PC-9 (cell line): ENCODE measurements at regions not wholly inside any gene's neighbourhood (a gene's known extent, or its start where the extent isn't known, plus 50 kb on each side); places are given as distances from the start of the nearest gene placed in this dataset.
A peak's percentile ranks its signal among the peaks of the same experiment; 100 is the strongest.

Experiments
- BruUV-seq: library from RNA; stranded (reverse); fragments of 400-500 nt; replicated peaks from 2 replicates; lab custom pipeline; 2021; lab: Mats Ljungman, UMichigan
- CTCF ChIA-PET: fragments of 300-600 bp; sonication (Branson Sonifier 250); formaldehyde crosslinking; loops from one replicate; lab custom pipeline; 2022; ENCODE audit warnings: antibody characterized with exemption; lab: Charles Lee
- POLR2A ChIA-PET: fragments of 300-600 bp; sonication (Branson Sonifier 250); formaldehyde crosslinking; loops from one replicate; lab custom pipeline; 2022; ENCODE audit warnings: antibody characterized with exemption; ENCODE audit not compliant: unreplicated experiment; lab: Charles Lee
- DNase-seq, 2 experiments: peaks; one replicate each; pipeline versions ENCODE4 v3.0.0 to v3.0.0-alpha.2; 2015 to 2022; ENCODE audit warnings: mixed read lengths in 1 of 2
- H2AFZ ChIP-seq: fragments of 200-600 bp; sonication (generic); 2 replicates; pipeline ENCODE4 v1.8.1; 2017; ENCODE audit warnings: antibody characterized with exemption
- H3F3A ChIP-seq: fragments of 200-600 bp; sonication (generic); 2 replicates; pipeline ENCODE4 v1.8.1; 2017; ENCODE audit warnings: antibody characterized with exemption, mild to moderate bottlenecking, low read depth; ENCODE audit not compliant: insufficient read depth
- H3K27ac ChIP-seq: fragments of 200-600 bp; sonication (generic); 2 replicates; pipeline ENCODE4 v1.6.1; 2016; ENCODE audit warnings: mixed run types
- H3K27me3 ChIP-seq: fragments of 200-600 bp; sonication (generic); 2 replicates; pipeline ENCODE4 v1.6.1; 2016; ENCODE audit warnings: low read depth, mixed run types; ENCODE audit not compliant: insufficient read depth
- H3K36me3 ChIP-seq: fragments of 200-600 bp; sonication (generic); 2 replicates; pipeline ENCODE4 v1.6.1; 2016; ENCODE audit warnings: low read depth, mixed run types
- H3K4me1 ChIP-seq: fragments of 200-600 bp; sonication (generic); replicated peaks from 2 replicates; pipeline ENCODE4 v1.6.1; 2016; ENCODE audit warnings: mixed run types; ENCODE audit not compliant: insufficient read depth
- H3K4me2 ChIP-seq: fragments of 200-600 bp; sonication (generic); 2 replicates; pipeline ENCODE4 v1.6.1; 2017; ENCODE audit warnings: mixed run types
- H3K4me3 ChIP-seq: fragments of 200-600 bp; sonication (generic); 2 replicates; pipeline ENCODE4 v1.6.1; 2016; ENCODE audit warnings: mixed run types
- H3K79me2 ChIP-seq: fragments of 200-600 bp; sonication (generic); 2 replicates; pipeline ENCODE4 v1.6.1; 2017; ENCODE audit warnings: low read depth, mixed run types
- H3K9me2 ChIP-seq: fragments of 200-600 bp; sonication (generic); 2 replicates; pipeline ENCODE4 v1.8.1; 2017; ENCODE audit warnings: mild to moderate bottlenecking; ENCODE audit not compliant: insufficient read depth
- H3K9me3 ChIP-seq: fragments of 200-600 bp; sonication (generic); 2 replicates; pipeline ENCODE4 v1.8.1; 2016; ENCODE audit warnings: low read depth; ENCODE audit not compliant: insufficient read depth
- H4K20me1 ChIP-seq: fragments of 200-600 bp; sonication (generic); 2 replicates; pipeline ENCODE4 v1.8.1; 2017; ENCODE audit not compliant: insufficient read depth
- EZH2 ChIP-seq: fragments of 200-600 bp; sonication (generic); IDR thresholded peaks from 2 replicates; pipeline ENCODE4 v1.8.0; 2017; ENCODE audit warnings: antibody characterized with exemption, low read depth
- intact Hi-C: fragments of 100-400 bp; cut with micrococcal nuclease; formaldehyde crosslinking; loops from one replicate; pipeline ENCODE4 v1.10.0; 2022; ENCODE audit not compliant: unreplicated experiment
- TF ChIP-seq, protein P1 (sequence below): fragments of 200-600 bp; sonication (generic); conservative IDR thresholded peaks from 2 replicates; pipeline ENCODE4 v1.6.1; 2017; ENCODE audit warnings: mixed run types, antibody characterized with exemption, mild to moderate bottlenecking, moderate library complexity

- Histone ChIP-seq H3F3A (no peaks in the 10 kb centered on the region), H3K9me3 (no peaks in the 10 kb centered on the region), H3K4me2 (no peak overlapping the region), H3K36me3 (no peaks in the 10 kb centered on the region), H3K27ac (no peak overlapping the region), H4K20me1 (no peaks in the 10 kb centered on the region), H3K4me3 (no peak overlapping the region), H3K4me1 (no peaks in the 10 kb centered on the region), H3K9me2 (no peaks in the 10 kb centered on the region), H3K27me3 (no peaks in the 10 kb centered on the region), H3K79me2 (no peaks in the 10 kb centered on the region), H2AFZ (no peak overlapping the region)
- intact Hi-C loops: no loop called here
- ChIA-PET POLR2A (no interaction called here), CTCF (no interaction called here)
- BruUV-seq: no TSS peak
- no peak for DNase-seq
- TF ChIP-seq EZH2: no peak
- TF ChIP-seq, protein P1, sequence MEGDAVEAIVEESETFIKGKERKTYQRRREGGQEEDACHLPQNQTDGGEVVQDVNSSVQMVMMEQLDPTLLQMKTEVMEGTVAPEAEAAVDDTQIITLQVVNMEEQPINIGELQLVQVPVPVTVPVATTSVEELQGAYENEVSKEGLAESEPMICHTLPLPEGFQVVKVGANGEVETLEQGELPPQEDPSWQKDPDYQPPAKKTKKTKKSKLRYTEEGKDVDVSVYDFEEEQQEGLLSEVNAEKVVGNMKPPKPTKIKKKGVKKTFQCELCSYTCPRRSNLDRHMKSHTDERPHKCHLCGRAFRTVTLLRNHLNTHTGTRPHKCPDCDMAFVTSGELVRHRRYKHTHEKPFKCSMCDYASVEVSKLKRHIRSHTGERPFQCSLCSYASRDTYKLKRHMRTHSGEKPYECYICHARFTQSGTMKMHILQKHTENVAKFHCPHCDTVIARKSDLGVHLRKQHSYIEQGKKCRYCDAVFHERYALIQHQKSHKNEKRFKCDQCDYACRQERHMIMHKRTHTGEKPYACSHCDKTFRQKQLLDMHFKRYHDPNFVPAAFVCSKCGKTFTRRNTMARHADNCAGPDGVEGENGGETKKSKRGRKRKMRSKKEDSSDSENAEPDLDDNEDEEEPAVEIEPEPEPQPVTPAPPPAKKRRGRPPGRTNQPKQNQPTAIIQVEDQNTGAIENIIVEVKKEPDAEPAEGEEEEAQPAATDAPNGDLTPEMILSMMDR: no peak
Measured at GRCh38 chr13:64410276-64411053, 2819.7 kb downstream of the PCDH9 start.

DNA sequence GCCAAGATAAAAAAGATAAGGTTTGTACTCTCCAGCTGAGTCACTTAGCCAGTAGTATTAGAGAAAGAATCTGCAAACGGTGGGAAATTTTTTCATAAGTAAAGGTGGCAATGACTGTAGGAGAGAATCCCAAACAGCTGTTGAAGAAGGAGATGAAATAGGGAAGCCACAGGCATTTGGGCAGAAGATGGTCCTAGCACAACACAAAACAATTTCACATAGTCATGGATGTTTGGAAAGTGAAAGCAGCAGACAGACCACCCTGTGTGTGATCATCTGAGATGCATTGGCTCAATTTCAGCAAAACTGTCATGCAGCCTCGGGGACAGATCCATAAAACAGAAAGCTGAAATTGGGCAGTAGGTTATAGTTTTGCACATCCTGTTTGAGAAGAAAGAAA is 2832.4 kb downstream of the PCDH9 start:
- Histone ChIP-seq H4K20me1 (no peaks in the 10 kb centered on the region), H3K4me3 (no peak overlapping the region), H3K4me2 (peak overlapping the region; percentile 9; the same call in 1 of the 2 replicates), H3K36me3 (no peaks in the 10 kb centered on the region), H3K9me3 (no peaks in the 10 kb centered on the region), H3K4me1 (no peaks in the 10 kb centered on the region), H3K27ac (no peak overlapping the region), H3K79me2 (no peaks in the 10 kb centered on the region), H3K27me3 (no peaks in the 10 kb centered on the region), H3F3A (no peaks in the 10 kb centered on the region), H2AFZ (no peak overlapping the region), H3K9me2 (peaks cover 3% of the 10 kb centered on the region; the same call in 1 of the 2 replicates)
- intact Hi-C loops: no loop called here
- TF ChIP-seq, protein P1: no peak
- no peak for TF ChIP-seq EZH2
- POLR2A ChIA-PET: no interaction called here
- CTCF ChIA-PET: no interaction called here
- no TSS peak for BruUV-seq
- DNase-seq: no peak

GRCh38 chr13:64377606-64378005 is 2852.5 kb downstream of the PCDH9 start:
- no peaks in the 10 kb centered on the region for H3K4me1 ChIP-seq
- no peaks in the 10 kb centered on the region for H3K36me3 ChIP-seq
- no peaks in the 10 kb centered on the region for H3K27me3 ChIP-seq
- no TSS peak for BruUV-seq
- DNase-seq: no peak
- ChIA-PET POLR2A (no interaction called here), CTCF (no interaction called here)
- H3K9me2 ChIP-seq: no peaks in the 10 kb centered on the region
- no peak overlapping the region for H3K4me2 ChIP-seq
- H2AFZ ChIP-seq: no peak overlapping the region
- no peaks in the 10 kb centered on the region for H3K79me2 ChIP-seq
- intact Hi-C loops: no loop called here
- H3F3A ChIP-seq: no peaks in the 10 kb centered on the region
- TF ChIP-seq, protein P1: no peak
- TF ChIP-seq EZH2: no peak
- no peaks in the 10 kb centered on the region for H4K20me1 ChIP-seq
- H3K4me3 ChIP-seq: no peak overlapping the region
- no peak overlapping the region for H3K27ac ChIP-seq
- no peaks in the 10 kb centered on the region for H3K9me3 ChIP-seq
